Stromal cell of bone marrow (primary cell): ENCODE measurements at regions not wholly inside any gene's neighbourhood (a gene's known extent, or its start where the extent isn't known, plus 50 kb on each side); places are given as distances from the start of the nearest gene placed in this dataset.
A peak's percentile ranks its signal among the peaks of the same experiment; 100 is the strongest.

Experiments
- DNase-seq: peaks from one replicate; pipeline ENCODE4 v3.0.0-alpha.2; 2012; ENCODE audit warnings: low read depth

DNA sequence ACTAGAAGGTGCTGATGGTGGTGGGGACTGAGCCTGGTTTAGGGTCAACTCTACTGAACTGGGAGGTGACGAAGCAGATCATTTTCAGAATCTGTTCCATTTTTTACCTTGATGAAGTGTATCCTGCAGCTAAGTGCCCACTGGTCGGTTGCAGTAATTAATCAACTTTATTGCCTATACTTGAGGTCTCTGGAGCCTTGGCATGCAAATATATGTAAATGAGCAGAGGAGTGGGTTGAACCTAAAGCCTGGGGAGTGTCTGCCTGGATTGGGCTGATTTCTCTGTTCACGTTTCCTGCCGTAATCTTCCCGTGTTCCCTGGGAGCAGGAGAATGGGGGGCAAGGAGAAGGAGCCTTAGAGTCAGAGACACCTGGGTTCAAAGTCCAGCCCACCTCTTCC is 286.8 kb downstream of the PTPRU start:
- DNase-seq = no peak

DNA sequence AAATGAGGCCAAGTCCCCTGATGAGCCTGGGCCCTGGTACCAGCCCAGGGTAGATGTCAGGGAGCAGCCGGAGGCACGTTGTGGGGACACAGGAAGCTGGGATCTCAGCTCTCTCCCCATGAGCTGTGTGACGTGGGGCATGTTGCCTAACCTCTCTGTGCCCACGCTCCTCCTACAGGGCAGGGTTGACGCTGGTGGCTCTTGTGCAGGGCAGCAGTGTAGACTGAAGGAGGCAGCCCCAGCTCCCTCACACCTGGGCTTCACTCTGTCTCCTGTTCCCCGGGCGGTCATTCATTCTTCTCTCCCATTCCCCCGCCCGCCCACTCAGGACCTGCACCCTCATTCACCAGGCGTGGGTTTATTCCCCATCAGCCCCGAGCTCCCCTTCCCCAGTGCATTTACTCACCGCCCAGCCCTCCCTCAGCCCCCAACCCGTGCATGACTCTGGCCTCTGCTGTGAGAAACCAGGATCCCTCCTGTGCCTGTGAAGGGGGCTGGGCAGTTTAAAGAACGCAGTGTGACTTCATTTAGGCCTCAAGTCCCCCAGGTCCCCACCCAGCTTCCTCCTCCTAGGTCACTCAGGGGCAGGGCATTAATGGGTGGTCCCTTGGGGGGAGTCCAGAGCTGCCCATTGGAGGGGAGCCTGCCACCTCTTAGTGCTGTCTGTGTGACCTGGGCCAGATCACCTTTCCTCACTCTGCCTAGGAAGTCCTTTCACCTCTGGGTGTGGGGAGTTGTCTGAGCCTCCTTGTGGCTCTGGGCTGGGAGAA is 285.7 kb downstream of the PTPRU start:
- DNase-seq = no peak

DNA sequence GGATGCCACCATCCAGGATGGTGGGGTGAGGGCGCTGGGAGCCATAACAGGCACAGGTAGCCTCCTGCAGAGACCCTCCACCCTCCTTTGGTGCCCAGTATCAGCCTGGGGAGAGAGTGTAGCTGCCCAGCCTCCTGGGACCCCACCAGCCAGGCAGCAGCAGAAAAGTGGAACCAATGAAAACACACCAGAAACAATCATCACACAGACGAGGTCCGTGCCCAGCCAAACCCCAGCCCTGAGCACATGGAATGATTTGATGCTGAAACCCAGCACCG is 285.1 kb downstream of the PTPRU start:
- DNase-seq = no peak

DNA sequence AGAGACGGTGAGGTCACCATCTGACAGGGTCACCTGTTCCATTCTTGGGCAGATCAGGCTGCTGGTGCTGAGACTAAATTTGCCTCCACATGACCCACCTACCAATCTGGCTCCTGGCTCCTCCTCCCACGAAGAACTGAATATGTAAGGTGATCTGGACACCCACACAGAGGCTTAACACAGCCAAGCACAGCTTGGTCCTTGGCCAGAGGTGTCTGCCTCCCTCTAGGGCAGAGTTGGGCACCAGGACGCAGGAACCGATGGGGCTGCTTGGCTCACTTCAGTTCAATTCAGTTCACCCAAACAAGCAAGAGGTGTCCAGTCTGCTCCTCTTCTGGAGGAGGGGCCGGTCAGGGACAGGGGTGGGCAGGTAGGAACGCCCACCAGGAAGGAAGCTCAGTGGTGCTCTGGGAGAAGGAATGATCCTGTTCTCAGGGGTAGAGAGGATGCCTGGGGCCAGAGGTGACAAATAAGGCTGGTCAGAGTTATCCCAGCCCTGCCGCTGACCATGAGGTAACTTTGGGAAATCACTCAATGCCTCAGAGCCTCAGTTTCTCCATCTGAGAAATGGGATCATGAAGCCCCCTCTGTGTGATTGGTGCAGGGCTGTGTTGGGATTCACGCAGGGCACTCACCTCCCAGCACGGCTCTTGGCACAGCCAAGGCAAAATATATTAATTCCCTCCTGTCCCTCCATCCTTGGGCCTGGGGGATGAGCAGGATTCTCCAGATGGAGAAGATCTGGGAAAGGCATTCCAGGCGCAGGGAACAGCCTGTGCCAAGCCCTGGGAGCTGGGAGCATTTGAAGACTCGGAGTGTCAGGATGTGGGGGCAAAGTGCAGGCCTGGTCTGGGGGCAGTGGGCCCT is 284.5 kb downstream of the PTPRU start:
- no peak for DNase-seq

DNA sequence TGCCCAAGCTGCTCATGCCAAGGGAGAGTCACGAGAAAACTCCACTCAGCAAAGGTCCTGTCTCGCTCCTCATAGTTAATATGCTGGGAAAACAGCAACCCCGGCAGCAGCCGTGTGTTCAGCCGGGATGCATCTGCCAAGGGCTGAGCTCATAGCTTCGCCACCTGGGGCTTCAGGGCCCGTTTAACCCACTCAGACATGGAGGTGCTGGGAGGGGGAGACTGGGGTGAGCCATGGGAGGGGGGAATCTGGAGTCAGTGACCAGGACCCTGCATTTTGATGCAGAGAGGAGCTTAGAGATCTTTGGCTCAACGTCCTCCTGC is 283.4 kb downstream of the PTPRU start:
- no peak for DNase-seq

DNA sequence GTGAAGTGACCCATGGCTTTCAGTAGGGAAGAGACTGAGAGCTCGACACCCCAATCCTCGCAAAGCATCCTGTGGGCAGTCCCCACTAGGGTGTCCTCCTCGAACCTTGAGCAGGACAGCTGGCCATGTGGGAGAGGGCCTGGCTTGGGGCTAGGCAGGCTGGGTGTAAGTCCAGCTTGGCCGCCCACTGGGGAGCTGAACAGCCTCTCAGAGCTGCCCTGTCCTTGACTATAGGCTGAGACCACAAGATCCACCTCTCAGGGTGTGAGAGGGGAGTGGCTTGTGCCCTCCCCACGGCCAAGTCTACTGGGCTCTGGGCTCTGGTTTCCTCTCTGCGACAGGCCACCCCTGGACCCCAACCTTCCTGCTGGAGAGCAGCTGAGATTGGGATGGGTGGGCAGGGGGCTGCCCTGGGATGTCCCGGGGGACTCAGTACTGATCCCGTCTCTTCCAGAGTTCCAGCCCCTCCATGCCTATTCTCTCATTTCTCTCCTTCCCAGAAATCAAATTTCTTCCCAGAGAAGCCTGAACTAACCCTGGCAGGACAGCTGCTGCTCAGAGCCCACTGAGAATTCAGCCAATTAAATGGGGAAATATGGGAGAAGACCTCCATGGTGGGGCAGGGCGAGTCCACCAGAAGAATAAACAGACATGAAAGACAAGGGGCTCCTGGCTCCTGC is 282.9 kb downstream of the PTPRU start:
- no peak for DNase-seq

DNA sequence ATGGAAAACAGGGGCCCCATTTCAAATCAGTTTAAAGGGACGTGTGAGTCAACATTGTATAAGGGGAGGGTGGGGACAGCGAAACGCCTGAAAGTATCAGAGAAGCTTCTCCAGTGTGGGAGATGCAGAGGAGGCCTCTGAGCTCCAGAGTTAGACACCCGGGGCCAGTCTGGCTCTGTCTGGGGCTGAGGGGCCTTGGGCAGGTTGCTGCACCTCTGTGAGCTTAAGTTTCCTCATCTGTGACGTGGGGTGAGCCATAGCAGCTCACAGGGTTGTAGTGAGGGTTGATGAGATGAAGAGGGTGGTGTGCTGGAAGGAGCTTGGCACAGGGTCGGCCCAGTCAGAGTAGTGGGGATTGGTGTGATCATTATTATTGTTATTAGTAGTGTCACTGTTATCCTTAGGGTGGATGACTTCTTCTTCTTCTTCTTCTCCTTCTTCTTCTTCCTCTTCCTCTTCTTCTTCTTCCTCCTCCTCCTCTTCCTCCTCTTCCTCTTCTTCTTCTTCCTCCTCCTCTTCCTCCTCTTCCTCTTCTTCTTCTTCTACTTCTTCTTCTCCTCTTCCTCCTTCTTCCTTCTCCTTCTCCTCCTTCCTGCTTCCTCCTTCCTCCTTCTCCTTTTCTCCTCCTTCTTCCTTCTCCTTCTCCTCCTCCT is 282.0 kb downstream of the PTPRU start:
- no peak for DNase-seq

DNA sequence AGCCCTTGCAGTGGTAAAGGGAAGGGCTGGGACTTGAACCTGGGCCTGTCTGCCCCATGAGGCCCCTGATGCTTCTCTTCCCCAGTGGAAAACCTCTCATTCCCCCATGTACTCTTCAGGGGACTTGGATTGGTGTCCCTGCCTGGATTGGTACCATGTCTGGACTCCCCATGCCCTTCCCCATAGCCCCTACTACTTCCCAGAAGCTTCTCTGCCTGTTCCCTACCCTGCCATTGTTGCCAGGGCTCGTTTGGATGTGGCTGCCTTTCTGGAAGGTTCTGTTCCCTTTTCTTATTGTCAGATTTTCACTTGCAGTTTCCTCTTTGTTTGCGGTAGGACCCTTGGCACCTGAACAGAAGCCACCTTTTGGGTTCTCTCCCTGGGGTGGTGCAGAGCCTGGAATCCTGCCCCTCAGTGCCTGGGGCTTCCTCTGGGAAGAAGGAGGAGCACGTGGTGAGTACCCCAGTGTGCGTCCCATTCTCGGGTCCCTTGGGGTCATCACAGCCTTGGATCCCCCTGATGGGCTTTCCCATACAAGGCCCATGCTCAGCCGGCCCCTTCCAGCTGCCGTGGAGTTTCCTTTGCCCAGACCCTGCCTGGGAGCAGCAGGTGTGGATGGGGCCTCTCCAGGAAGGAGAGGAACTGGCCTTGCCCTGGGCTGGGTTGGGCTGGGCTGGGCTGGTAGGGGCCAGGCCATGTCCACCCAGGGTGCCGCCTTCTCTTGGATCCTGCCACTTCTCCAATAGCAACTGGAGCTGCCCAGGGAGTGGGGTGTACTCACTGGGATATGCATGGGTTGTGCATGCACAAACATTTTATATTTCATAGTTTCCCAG is 281.1 kb downstream of the PTPRU start:
- no peak for DNase-seq

DNA sequence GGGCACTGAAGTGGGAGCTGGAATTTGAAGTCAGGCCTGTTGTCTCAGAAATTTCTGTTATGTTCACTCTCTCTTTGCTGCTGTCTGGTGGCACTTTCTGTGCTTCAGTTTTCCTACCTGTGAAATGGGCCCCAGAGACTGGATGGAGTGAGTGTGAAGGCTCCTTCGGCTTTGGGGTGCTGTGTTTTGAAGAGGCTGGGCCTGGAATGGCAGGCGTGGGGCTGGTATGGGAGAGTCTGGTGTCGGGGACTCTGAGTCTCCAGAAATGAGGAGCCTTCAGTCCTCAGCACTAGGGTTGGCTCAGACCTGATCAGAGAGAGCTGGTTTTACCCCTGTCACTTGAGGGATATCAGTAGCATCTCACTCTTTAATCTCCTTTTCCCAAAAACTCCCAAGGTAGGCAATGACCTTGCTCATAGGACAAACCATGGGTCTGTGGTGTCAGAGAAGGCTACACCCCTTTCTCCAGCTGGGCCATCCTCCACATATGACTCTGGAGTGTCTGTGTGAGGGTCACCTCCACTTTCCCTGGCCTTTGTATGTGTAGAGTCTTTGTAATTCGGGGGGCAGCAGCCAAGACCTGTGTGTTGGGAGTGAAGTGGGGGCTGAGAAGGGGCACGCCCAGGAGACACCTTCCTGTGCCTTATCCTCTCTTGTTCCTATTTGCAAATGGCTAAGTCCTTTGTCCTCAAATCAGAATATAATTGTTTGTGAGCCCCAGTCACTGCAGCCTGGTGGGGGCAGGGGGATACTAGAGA is 279.9 kb downstream of the PTPRU start:
- DNase-seq = no peak

DNA sequence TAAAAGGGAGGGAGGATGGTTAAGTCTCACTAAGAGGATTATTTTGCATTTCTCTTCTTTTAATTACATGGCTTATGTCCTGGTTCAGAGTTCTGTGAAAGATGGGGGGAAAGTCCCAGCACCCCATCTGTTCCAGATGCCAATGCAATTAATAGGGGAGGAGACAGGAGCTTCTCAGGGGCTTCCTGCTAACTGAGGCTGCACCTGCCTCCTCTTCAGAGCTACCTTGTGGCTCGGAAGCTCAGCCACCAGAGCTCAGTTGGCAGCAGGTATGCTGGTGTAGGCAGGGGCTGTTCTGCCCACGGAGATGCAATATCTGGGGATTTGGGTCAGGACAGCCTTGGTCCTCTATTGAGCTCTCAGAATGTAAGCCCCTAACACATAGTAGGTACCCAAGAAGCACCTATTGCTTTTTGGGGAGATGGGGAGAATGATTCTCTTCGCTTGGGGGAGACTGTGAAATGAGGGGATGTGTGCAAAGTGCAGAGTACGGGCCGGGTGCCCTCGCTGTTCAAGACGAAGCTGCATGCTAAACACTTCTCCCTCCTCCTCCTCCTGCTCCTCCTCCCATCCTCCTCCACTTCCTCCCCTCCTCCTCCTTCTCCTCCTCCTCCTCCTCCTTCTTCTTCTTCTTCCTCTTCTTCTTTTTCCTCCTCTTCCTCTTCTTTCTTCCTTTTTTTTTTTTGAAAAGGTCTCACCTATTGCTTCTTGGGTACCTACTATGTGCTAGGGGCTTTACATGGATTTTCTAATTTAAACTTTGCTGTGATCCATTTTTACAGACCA is 279.0 kb downstream of the PTPRU start:
- DNase-seq = no peak

DNA sequence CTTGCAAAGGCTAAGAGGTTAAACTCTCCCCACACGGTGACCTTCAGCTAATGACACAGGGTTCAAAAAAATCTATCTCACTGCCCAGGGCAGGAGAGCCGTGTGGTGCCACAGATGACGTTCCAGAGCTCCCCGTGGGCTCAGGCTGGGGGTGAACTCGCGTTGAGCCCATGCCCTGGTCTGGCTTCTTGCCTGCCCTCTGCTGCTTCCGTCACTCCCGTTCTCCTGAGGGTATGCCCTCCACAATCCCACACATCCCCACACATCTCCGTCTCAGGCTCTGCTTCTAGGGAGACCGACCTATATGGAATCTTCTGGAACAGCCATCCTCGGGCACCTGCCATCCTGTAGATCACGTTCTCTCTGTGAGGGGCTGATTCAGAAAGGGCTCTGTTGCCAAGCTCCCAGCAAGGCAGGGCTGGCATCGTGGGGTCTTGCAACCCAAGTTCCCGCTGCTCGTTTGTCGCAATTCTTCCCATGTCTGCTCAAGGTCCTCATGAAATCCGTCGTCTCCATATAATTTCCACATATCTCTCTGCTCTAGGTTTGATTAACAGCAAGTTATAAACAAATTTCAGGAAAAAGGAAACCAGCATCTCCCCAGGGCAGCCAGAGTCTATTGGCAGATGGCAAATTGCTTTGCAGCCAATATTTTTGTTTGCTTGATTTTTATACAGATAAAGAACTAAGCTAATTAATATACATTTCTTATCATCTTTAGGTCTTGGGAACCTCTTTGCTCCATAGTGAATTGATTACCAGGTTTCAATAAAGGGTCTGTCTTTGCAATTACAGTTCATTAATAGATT is 278.2 kb downstream of the PTPRU start:
- DNase-seq = no peak

DNA sequence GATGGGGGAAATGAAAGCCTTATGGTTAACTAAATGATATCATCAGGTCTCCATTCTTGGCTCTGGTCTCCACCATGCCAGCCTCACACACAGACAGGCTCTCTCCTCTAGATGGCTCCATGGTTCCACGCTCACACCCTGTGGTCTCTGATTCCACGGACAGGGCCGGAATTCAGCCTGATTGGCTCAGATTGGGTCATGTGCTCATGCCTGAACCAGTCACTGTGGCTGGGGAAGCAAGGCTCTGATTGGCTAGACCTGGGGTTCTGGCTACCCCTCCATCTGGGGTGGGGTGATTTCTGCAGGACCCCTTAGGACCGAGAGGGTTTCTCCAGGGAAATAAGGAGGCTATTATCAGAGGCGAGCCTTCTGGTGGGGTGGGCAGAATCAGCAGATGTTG is 277.0 kb downstream of the PTPRU start:
- peak; percentile 34 for DNase-seq

DNA sequence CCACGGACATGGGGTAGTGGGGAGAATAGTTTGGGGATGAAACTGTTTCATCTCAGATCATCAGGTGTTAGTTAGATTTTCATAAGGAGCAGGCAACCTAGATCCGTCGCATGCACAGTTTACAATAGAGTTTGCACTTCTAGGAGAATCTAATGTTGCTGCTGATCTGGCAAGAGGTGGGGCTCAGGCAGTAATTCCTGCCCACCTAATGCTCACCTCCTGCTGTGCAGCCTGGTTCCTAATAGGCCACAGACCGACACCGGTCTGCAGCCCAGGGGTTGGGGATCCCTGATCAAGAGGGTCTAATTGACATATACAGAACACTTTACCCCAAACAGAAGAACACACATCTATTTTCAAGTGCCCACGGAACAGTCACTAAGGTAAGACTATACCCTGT is 275.1 kb downstream of the PTPRU start:
- DNase-seq = no peak

DNA sequence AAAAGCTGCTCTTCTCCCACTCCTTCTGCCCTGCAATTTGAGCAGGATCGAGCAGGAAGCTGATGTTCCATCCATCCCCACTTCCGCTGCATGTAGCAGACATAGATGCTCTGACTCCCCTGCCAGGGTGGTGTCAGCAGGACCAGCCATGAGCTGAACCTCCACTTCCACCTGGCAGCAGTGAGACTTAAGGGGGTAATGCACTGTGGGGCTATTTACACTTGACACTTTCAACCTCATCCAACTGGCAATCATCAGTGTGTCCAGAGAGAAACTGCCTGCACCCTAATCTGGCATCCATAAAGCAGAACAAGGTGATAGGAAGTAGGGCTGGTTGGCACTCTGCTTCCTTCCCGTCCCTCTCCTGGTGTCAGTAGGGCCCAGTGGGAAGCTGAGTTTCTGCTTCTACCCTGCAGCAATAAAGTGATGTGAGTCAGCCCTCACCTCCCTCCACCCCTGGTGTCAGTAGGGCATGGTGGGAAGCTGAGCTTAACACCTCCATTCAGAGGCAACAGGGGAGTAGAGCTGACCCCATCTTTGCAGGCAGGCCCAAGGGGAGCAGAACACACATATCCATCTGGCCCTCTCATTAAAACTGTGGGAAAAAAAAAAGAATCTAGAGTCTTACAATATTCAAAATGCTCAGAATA is 272.3 kb downstream of the PTPRU start:
- no peak for DNase-seq

DNA sequence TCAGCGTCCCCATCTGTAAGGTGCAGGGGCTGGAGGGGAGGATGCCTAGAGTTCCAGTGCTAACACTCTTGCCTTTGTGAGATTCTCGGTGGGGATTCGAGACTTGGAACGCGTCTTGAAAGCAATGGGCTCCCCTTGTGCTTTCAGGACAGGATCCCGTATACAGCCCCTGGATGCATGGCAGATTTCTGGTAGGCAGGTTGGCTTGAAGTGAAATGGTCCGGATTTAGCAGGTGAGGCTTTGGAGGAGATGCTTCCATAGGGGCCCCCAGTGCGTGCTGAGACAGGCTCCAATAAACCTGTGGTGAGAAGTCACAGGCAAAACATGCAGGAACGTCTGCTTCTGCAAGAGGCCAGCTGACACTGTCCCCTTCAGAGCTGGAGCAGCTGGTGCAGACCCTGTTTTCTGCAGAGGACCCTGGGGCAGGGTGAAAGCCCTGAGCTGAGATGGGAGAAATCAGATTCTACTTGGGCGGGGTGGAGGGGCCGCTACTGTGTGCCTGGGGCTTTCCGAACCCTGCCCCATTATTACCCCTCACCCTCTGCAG is 270.4 kb downstream of the PTPRU start:
- no peak for DNase-seq

DNA sequence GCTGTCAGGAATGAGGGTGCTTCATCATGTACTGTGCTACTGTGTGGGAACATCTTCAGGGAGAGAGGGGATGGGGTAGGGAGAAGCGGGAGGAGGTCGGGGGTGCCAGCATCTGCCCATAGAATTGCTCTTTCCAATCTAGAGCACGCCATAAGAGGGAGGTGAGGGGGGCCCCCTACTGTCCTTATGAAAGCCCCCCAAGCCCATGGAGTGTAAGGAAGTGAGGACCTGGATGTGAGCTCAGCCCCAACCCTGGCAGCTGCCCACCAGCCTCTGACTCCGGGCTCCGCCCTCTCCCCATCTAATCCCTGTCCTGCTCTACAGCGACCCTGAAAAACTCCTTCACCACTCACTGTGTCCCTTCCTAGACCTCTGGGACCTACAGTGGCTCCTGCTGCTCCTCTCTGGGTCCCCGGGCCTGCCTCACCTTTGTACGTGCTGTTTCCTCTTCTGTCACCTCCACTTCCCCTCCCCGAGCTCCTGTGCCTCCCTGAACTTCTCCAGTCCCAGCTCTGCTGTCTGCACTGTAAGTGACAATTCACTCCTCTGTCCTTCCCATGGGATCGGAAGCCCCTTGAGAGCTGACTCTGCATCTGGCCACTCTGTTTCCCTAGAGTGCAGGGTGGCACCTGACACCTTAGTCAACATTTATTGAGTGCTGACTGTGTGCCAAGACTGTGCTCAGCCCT is 269.4 kb downstream of the PTPRU start:
- no peak for DNase-seq

DNA sequence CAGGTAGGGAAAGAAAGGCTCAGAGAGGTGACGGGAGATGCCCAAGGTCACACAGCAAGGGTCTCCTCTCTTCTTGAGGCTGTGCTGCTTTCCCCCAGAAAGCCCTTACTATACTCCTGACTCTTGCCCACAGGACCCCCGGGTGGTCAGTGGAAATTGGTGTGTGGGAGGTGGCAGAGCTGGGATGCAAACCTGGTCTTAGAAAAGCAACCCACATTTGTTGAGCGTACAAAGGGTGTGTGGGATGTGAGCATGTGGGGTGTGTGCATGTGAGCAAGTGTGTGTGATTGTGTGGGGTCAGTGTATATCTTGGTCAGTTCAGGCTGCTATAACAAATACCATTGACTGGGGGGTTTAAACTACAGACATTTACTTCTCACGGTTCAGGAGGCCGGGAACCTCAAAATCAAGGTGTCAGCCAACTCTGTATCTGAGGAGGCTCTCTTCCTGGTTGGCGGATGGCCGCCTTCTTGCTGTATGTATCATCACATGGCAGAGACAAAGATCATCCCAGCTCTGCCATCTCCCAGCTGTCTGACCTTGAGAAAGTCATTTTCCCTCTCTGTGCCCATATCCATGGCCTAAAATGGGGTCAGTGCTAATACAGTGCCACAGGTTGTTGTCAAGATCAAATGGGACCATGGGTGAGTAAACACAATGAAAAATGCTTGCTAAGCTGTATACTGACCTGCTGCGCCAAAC is 268.5 kb downstream of the PTPRU start:
- DNase-seq = no peak
